ENCODE measurements at regions not wholly inside any gene's neighbourhood (a gene's known extent, or its start where the extent isn't known, plus 50 kb on each side); places are given as distances from the start of the nearest gene placed in this dataset.

GRCh38 chrX:7746856-7747255 is 96.1 kb upstream of the VCX start:
- Histone ChIP-seq H3K9me3 (ENCODE audit: control insufficient read depth, low read depth, low read length) (no peaks in the 10 kb centered on the region), H3K36me3 (ENCODE audit: control insufficient read depth in 2 of 2, extremely low read depth in 1 of 2, insufficient read depth in 2 of 2, low read length in 2 of 2) (no peaks in the 10 kb centered on the region), H3K27me3 (ENCODE audit: control insufficient read depth, extremely low read depth, insufficient read depth, low read length) (no peaks in the 10 kb centered on the region), H3K9me1 (ENCODE audit: control insufficient read depth, extremely low read depth, insufficient read depth, low read length) (no peaks in the 10 kb centered on the region), H3K79me2 (ENCODE audit: control insufficient read depth, insufficient read depth, low read length) (no peaks in the 10 kb centered on the region), H3K4me2 (ENCODE audit: control insufficient read depth, extremely low read depth, insufficient read depth, low read depth, low read length) (no peak overlapping the region), H3K9ac (ENCODE audit: control insufficient read depth, extremely low read depth, insufficient read depth, low read length) (no peak overlapping the region), H4K20me1 (ENCODE audit: control insufficient read depth, extremely low read depth, insufficient read depth, low read length) (no peaks in the 10 kb centered on the region), H3K27ac (ENCODE audit: control insufficient read depth, insufficient read depth, low read length) (no peak overlapping the region), H3K4me1 (ENCODE audit: control insufficient read depth, extremely low read depth, insufficient read depth, low read length) (no peaks in the 10 kb centered on the region), H3K4me3 (ENCODE audit: control insufficient read depth in 2 of 3, extremely low read depth in 1 of 3, insufficient read depth in 2 of 3, low read depth in 1 of 3, low read length in 3 of 3) (no peak overlapping the region), H2AFZ (ENCODE audit: control insufficient read depth, low read length) (no peak overlapping the region)
- dilution Hi-C loops (cut with MboI; ENCODE audit: extremely low pct_ligation_motif_present, low sequenced_read_pairs): no loop called here
- FAIRE-seq: no peak
- TF ChIP-seq CTCF (optimal IDR thresholded peaks at IDR 0.05 in 1 of 3, IDR thresholded peaks at IDR 0.05 in 1 of 3, conservative IDR thresholded peaks at IDR 0.05 in 1 of 3; ENCODE audit: extremely low read depth in 1 of 3, insufficient read depth in 2 of 3, low read length in 3 of 3) (no peak), EZH2 (IDR thresholded peaks at IDR 0.05; ENCODE audit: low read length) (no peak)
- DNase-seq (ENCODE audit: low read depth, low spot score): no peak

DNA sequence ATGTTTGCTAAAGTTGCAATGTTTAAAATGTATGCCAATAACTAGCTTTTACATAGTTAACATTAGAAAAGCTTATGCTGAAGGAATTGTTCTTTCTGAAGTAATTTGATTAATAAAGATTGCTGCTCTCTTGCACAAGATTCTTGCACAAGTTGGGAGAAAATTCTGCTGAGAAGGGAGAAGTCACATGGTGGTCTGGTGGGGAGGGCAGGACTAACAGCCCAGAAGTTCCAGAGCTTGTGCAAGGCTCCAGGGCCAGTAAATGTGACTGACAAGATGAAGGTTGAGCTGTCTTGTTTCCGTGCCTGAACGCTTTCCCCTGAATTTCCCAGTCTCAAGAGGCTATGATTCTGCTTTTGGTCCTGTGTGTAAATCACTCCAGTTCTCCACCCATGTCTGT is 112.9 kb upstream of the VCX start:
- FAIRE-seq: no peak

More for the DNA sequence above, 112.9 kb upstream of the VCX start:
- H4K20me1 ChIP-seq (ENCODE audit: control insufficient read depth, extremely low read depth, insufficient read depth, low read length): no peaks in the 10 kb centered on the region
- H2AFZ ChIP-seq (ENCODE audit: control insufficient read depth, low read length): no peak overlapping the region
- no peaks in the 10 kb centered on the region for H3K9me1 ChIP-seq (ENCODE audit: control insufficient read depth, extremely low read depth, insufficient read depth, low read length)
- dilution Hi-C loops (cut with MboI; ENCODE audit: extremely low pct_ligation_motif_present, low sequenced_read_pairs): no loop called here
- no peaks in the 10 kb centered on the region for H3K4me1 ChIP-seq (ENCODE audit: control insufficient read depth, extremely low read depth, insufficient read depth, low read length)
- no peaks in the 10 kb centered on the region for H3K9me3 ChIP-seq (ENCODE audit: control insufficient read depth, low read depth, low read length)
- H3K27me3 ChIP-seq (ENCODE audit: control insufficient read depth, extremely low read depth, insufficient read depth, low read length): no peaks in the 10 kb centered on the region
- no peak overlapping the region for H3K27ac ChIP-seq (ENCODE audit: control insufficient read depth, insufficient read depth, low read length)
- H3K9ac ChIP-seq (ENCODE audit: control insufficient read depth, extremely low read depth, insufficient read depth, low read length): no peak overlapping the region
- no peak overlapping the region for H3K4me2 ChIP-seq (ENCODE audit: control insufficient read depth, extremely low read depth, insufficient read depth, low read depth, low read length)
- no peaks in the 10 kb centered on the region for H3K79me2 ChIP-seq (ENCODE audit: control insufficient read depth, insufficient read depth, low read length)
- H3K36me3 ChIP-seq (ENCODE audit: control insufficient read depth in 2 of 2, extremely low read depth in 1 of 2, insufficient read depth in 2 of 2, low read length in 2 of 2): no peaks in the 10 kb centered on the region
- no peak for DNase-seq (ENCODE audit: low read depth, low spot score)
- TF ChIP-seq EZH2 (IDR thresholded peaks at IDR 0.05; ENCODE audit: low read length): no peak
- TF ChIP-seq CTCF (optimal IDR thresholded peaks at IDR 0.05 in 1 of 3, IDR thresholded peaks at IDR 0.05 in 1 of 3, conservative IDR thresholded peaks at IDR 0.05 in 1 of 3; ENCODE audit: extremely low read depth in 1 of 3, insufficient read depth in 2 of 3, low read length in 3 of 3): no peak
- H3K4me3 ChIP-seq (ENCODE audit: control insufficient read depth in 2 of 3, extremely low read depth in 1 of 3, insufficient read depth in 2 of 3, low read depth in 1 of 3, low read length in 3 of 3): no peak overlapping the region

Measured in keratinocyte (primary cell).